NCI-H345 treated with DMSO at 0.1 percent for 48 hours (cell line): ENCODE measurements at regions not wholly inside any gene's neighbourhood (a gene's known extent, or its start where the extent isn't known, plus 50 kb on each side); places are given as distances from the start of the nearest gene placed in this dataset.

Source experiments
- DNase-seq: peaks from one replicate; lab custom pipeline; 2025; ENCODE audit not compliant: unreplicated experiment; lab: John Stamatoyannopoulos, UW

GRCh38 chr7:47149208-47149839 lies 432.6 kb downstream of the TNS3 start:
- DNase-seq = no peak

GRCh38 chr7:47148536-47149207 lies 433.2 kb downstream of the TNS3 start:
- no peak for DNase-seq

- DNase-seq = no peak
Measured at GRCh38 chr7:47147213-47147631, 434.7 kb downstream of the TNS3 start.

- DNase-seq = no peak
Measured at GRCh38 chr7:47145982-47146381, 435.9 kb downstream of the TNS3 start.

- DNase-seq = no peak
Measured at GRCh38 chr7:47145186-47145725, 436.7 kb downstream of the TNS3 start.

- DNase-seq = no peak
Measured at GRCh38 chr7:47143339-47143738, 438.6 kb downstream of the TNS3 start.

- no peak for DNase-seq
Measured at GRCh38 chr7:47142867-47143175, 439.1 kb downstream of the TNS3 start.

GRCh38 chr7:47142169-47142866 lies 439.6 kb downstream of the TNS3 start:
- no peak for DNase-seq

GRCh38 chr7:47132471-47132870 lies 449.4 kb downstream of the TNS3 start:
- no peak for DNase-seq

GRCh38 chr7:47128700-47129099 lies 453.2 kb downstream of the TNS3 start:
- no peak for DNase-seq

- no peak for DNase-seq
Measured at GRCh38 chr7:47125529-47125928, 456.4 kb downstream of the TNS3 start.

GRCh38 chr7:47119261-47119865 lies 462.5 kb downstream of the TNS3 start:
- DNase-seq = no peak

- DNase-seq = no peak
Measured at GRCh38 chr7:47104206-47104549, 477.7 kb downstream of the TNS3 start.

- no peak for DNase-seq
Measured at GRCh38 chr7:47103498-47104205, 478.3 kb downstream of the TNS3 start.

GRCh38 chr7:47102331-47102841 lies 479.5 kb downstream of the TNS3 start:
- DNase-seq = no peak

- DNase-seq = no peak
Measured at GRCh38 chr7:47100817-47101435, 481.0 kb downstream of the TNS3 start.

- DNase-seq = no peak
Measured at GRCh38 chr7:47100148-47100816, 481.6 kb downstream of the TNS3 start.

- DNase-seq = no peak
Measured at GRCh38 chr7:47097431-47097830, 484.5 kb downstream of the TNS3 start.

GRCh38 chr7:47095946-47096345 lies 486.0 kb downstream of the TNS3 start:
- DNase-seq = no peak

GRCh38 chr7:47094462-47094861 lies 487.4 kb downstream of the TNS3 start:
- DNase-seq = no peak
